ENCODE measurements at regions not wholly inside any gene's neighbourhood (a gene's known extent, or its start where the extent isn't known, plus 50 kb on each side); places are given as distances from the start of the nearest gene placed in this dataset.

- no peak overlapping the region for H3K27ac ChIP-seq
- no peak overlapping the region for H3K4me3 ChIP-seq
- peaks cover 0 to 17% of the 10 kb centered on the region in 2 donors for H3K9me3 ChIP-seq
- no peaks in the 10 kb centered on the region for H3K4me1 ChIP-seq
- TF ChIP-seq CTCF (IDR thresholded peaks at IDR 0.05) = no peak
- H3K36me3 ChIP-seq = no peaks in the 10 kb centered on the region
- H3K27me3 ChIP-seq = no peaks in the 10 kb centered on the region
- no peak for DNase-seq (ENCODE audit: low spot score)
Observed at GRCh38 chr10:37638569-37638968, 218.8 kb downstream of the ZNF248 start.

- Histone ChIP-seq H3K4me3 (no peak overlapping the region), H3K36me3 (no peaks in the 10 kb centered on the region), H3K4me1 (no peaks in the 10 kb centered on the region), H3K27ac (no peak overlapping the region), H3K9me3 (peaks cover 0 to 17% of the 10 kb centered on the region in 2 donors), H3K27me3 (no peaks in the 10 kb centered on the region)
- TF ChIP-seq CTCF (IDR thresholded peaks at IDR 0.05) = no peak
- no peak for DNase-seq (ENCODE audit: low spot score)
Observed at GRCh38 chr10:37634351-37634880, 223.0 kb downstream of the ZNF248 start.

- no peak for DNase-seq (ENCODE audit: low spot score)
- TF ChIP-seq CTCF (IDR thresholded peaks at IDR 0.05) = no peak
- no peaks in the 10 kb centered on the region for H3K27me3 ChIP-seq
- H3K27ac ChIP-seq = no peak overlapping the region
- H3K4me1 ChIP-seq = no peaks in the 10 kb centered on the region
- peaks cover 0 to 17% of the 10 kb centered on the region in 2 donors for H3K9me3 ChIP-seq
- no peak overlapping the region for H3K4me3 ChIP-seq
- H3K36me3 ChIP-seq = no peaks in the 10 kb centered on the region
Observed at GRCh38 chr10:37632641-37633040, 224.8 kb downstream of the ZNF248 start.

- H3K27ac ChIP-seq = no peak overlapping the region
- no peak for DNase-seq (ENCODE audit: low spot score)
- TF ChIP-seq CTCF (IDR thresholded peaks at IDR 0.05) = no peak
- H3K4me3 ChIP-seq = no peak overlapping the region
- no peaks in the 10 kb centered on the region for H3K36me3 ChIP-seq
- H3K27me3 ChIP-seq = no peaks in the 10 kb centered on the region
- no peaks in the 10 kb centered on the region for H3K4me1 ChIP-seq
- no peaks in the 10 kb centered on the region for H3K9me3 ChIP-seq
Observed at GRCh38 chr10:37623506-37623905, 233.9 kb downstream of the ZNF248 start.

GRCh38 chr10:37619336-37619735 is 238.1 kb downstream of the ZNF248 start:
- Histone ChIP-seq H3K27me3 (no peaks in the 10 kb centered on the region), H3K27ac (no peak overlapping the region), H3K4me3 (no peak overlapping the region), H3K4me1 (no peaks in the 10 kb centered on the region), H3K36me3 (no peaks in the 10 kb centered on the region), H3K9me3 (no peaks in the 10 kb centered on the region)
- TF ChIP-seq CTCF (IDR thresholded peaks at IDR 0.05) = no peak
- DNase-seq (ENCODE audit: low spot score) = no peak

- H3K27me3 ChIP-seq = no peaks in the 10 kb centered on the region
- DNase-seq (ENCODE audit: low spot score) = no peak
- H3K9me3 ChIP-seq = no peaks in the 10 kb centered on the region
- no peaks in the 10 kb centered on the region for H3K4me1 ChIP-seq
- no peak overlapping the region for H3K4me3 ChIP-seq
- no peaks in the 10 kb centered on the region for H3K36me3 ChIP-seq
- TF ChIP-seq CTCF (IDR thresholded peaks at IDR 0.05) = no peak
- H3K27ac ChIP-seq = no peak overlapping the region
Observed at GRCh38 chr10:37588299-37588698, 269.1 kb downstream of the ZNF248 start.
